ENCODE measurements at regions not wholly inside any gene's neighbourhood (a gene's known extent, or its start where the extent isn't known, plus 50 kb on each side); places are given as distances from the start of the nearest gene placed in this dataset.

DNA sequence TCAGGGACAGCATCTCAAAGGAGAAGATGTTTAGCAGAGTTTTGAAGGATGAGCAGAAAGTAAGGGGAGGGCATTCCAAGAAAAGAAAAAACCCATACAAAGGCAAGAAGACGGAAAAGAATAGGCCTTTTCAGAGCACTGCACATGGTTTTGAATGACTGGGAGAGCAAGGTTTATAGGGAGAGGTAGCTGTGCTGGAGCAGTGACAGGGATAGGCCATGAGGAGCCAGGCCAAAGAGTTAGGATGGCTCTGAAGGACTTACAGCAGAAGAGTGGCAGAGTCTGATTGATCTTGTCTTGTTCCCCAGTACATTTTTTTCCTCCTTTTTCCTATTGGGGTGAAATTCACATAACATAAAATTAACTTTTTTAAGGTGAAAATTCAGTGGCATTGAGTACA lies 55.8 kb upstream of the PAK1 start:
- Histone ChIP-seq H3K9me3 (ENCODE audit: insufficient read depth in 2 of 2, low read depth in 1 of 2, low read length in 1 of 2) (no peaks in the 10 kb centered on the region), H2AK5ac (ENCODE audit: low read depth, low read length) (no peak overlapping the region), H3K27ac (ENCODE audit: low read depth, low read length) (no peak overlapping the region), H2BK12ac (ENCODE audit: low read depth, low read length) (no peak overlapping the region), H3K27me3 (replicated peaks in 1 of 4; ENCODE audit: control insufficient read depth in 3 of 4, extremely low read depth in 1 of 4, insufficient read depth in 3 of 4, low read length in 3 of 4) (peaks cover 0 to 1% (median 0%) of the 10 kb centered on the region in 4 experiments; a peak in 1 of 7 replicates), H3K4me2 (ENCODE audit: insufficient read depth in 1 of 2, low read depth in 2 of 2, low read length in 2 of 2) (no peak overlapping the region), H3K4me1 (replicated peaks in 1 of 4; ENCODE audit: control insufficient read depth in 3 of 4, insufficient read depth in 4 of 4, low read length in 3 of 4) (peaks cover 0 to 7% (median 1%) of the 10 kb centered on the region in 4 experiments; a peak in 3 of 7 replicates), H3K4ac (replicated peaks; ENCODE audit: insufficient read length, low read depth, low read length) (no peak overlapping the region), H3K79me1 (ENCODE audit: low read depth, low read length) (no peaks in the 10 kb centered on the region), H2AFZ (ENCODE audit: low read length) (0 out of 2 replicates have a peak overlapping the region, but pooled peaks have one; percentile 43), H2BK120ac (replicated peaks; ENCODE audit: low read depth, low read length) (no peak overlapping the region), H4K20me1 (replicated peaks in 1 of 2; ENCODE audit: control insufficient read depth in 1 of 2, insufficient read depth in 2 of 2, low read length in 2 of 2) (no peaks in the 10 kb centered on the region), H3K14ac (ENCODE audit: insufficient read length) (no peak overlapping the region), H2BK5ac (ENCODE audit: low read depth, low read length) (no peak overlapping the region), H3K4me3 (ENCODE audit: extremely low read depth in 1 of 4, insufficient read depth in 2 of 4, low read depth in 3 of 4, low read length in 4 of 4) (no peak overlapping the region), H4K91ac (replicated peaks; ENCODE audit: insufficient read length, low read length) (no peak overlapping the region), H2BK15ac (ENCODE audit: low read length) (no peak overlapping the region), H4K5ac (ENCODE audit: insufficient read length, low read depth, low read length) (no peak overlapping the region), H3K36me3 (ENCODE audit: control insufficient read depth in 2 of 4, insufficient read depth in 4 of 4, low read length in 3 of 4) (no peaks in the 10 kb centered on the region), H3K23ac (ENCODE audit: insufficient read length) (no peak overlapping the region), H3K9ac (replicated peaks in 1 of 4; ENCODE audit: extremely low read depth in 1 of 4, low read depth in 3 of 4, low read length in 3 of 4) (no peak overlapping the region), H3K18ac (ENCODE audit: extremely low read depth, low read length) (no peak overlapping the region), H3K79me2 (ENCODE audit: control insufficient read depth in 1 of 2, insufficient read depth in 2 of 2, low read length in 2 of 2) (no peaks in the 10 kb centered on the region), H4K8ac (ENCODE audit: extremely low read depth, insufficient read depth, low read length) (no peak overlapping the region), H2BK20ac (ENCODE audit: low read length) (no peak overlapping the region), H3K23me2 (ENCODE audit: low read depth, low read length) (no peaks in the 10 kb centered on the region), H3K56ac (replicated peaks; ENCODE audit: insufficient read length, low read depth, low read length) (no peak overlapping the region)
- ChIA-PET POLR2A (ENCODE audit: partially characterized antibody) (interaction anchor here (0.7 to 0.8 kb wide), 2 partner anchors 58 to 315 kb away, joined by 3 read pairs; no protein-coding TSS in a partner anchor), CTCF (ENCODE audit: partially characterized antibody) (interaction anchor here (0.6 to 1.7 kb wide), 4 partner anchors 14 to 54 kb away, joined by 3 to 7 read pairs (median 5); no protein-coding TSS in a partner anchor)
- FAIRE-seq = no peak
- DNase-seq (ENCODE audit: low read depth in 1 of 2, low spot score in 2 of 2) = no peak
- WGBS, 2 experiments (ENCODE audit: extremely low coverage in 1 of 2, insufficient coverage in 1 of 2, insufficient read length in 1 of 2, insufficient replicate concordance in 2 of 2, low coverage in 1 of 2, low lambda C conversion rate in 2 of 2, missing lambda C conversion rate in 1 of 2) = 80% methylated on average over 1 of the region's 1 CpG; no CpG with 5 or more reads in 1 of the 2 experiments
- TF ChIP-seq RBBP5 (IDR thresholded peaks at IDR 0.05; ENCODE audit: borderline replicate concordance, low read depth, low read length) (no peak), ASH2L (IDR thresholded peaks at IDR 0.05; ENCODE audit: low read length) (no peak), JUN (IDR thresholded peaks at IDR 0.05; ENCODE audit: low read depth, low read length) (no peak), ATF2 (IDR thresholded peaks at IDR 0.05; ENCODE audit: low read length) (no peak), POLR2A (IDR thresholded peaks at IDR 0.05; ENCODE audit: control extremely low read depth in 1 of 2, low read depth in 2 of 2, low read length in 2 of 2) (no peak), CBX8 (IDR thresholded peaks at IDR 0.05; ENCODE audit: borderline replicate concordance, low read depth, low read length) (no peak), HDAC6 (IDR thresholded peaks at IDR 0.05; ENCODE audit: low read depth, low read length) (no peak), YY1 (IDR thresholded peaks at IDR 0.05; ENCODE audit: low read depth, low read length) (no peak), FOSL1 (IDR thresholded peaks at IDR 0.05; ENCODE audit: insufficient read depth, low read depth, low read length) (no peak), SAP30 (IDR thresholded peaks at IDR 0.05; ENCODE audit: insufficient read depth, insufficient replicate concordance, low read length) (no peak), CHD1 (IDR thresholded peaks at IDR 0.05; ENCODE audit: low read depth, low read length) (no peak), CREB1 (IDR thresholded peaks at IDR 0.05) (no peak), SP4 (IDR thresholded peaks at IDR 0.05; ENCODE audit: low read length) (no peak)

All from H1 (cell line).